CD4-positive, CD25-positive, alpha-beta regulatory T cell (primary cell): ENCODE measurements at regions not wholly inside any gene's neighbourhood (a gene's known extent, or its start where the extent isn't known, plus 50 kb on each side); places are given as distances from the start of the nearest gene placed in this dataset.

Experiments
- ATAC-seq, 2 donors: fragments of 150-1000 bp; cut with Tn5 transposase; one replicate each; pipeline ENCODE4 v1.10.0; 2021; ENCODE audit warnings: low read depth in 2 of 2, moderate number of reproducible peaks in 2 of 2, moderate library complexity in 1 of 2
- DNase-seq, 3 donors: peaks; one replicate each; pipeline versions ENCODE4 v3.0.0 to v3.0.0-alpha.2; 2012 to 2022; ENCODE audit warnings: mixed read lengths in 1 of 3
- H3K27ac ChIP-seq: one replicate; pipeline ENCODE4 v1.7.0; 2013; ENCODE audit warnings: mild to moderate bottlenecking, low read length; ENCODE audit not compliant: insufficient read depth, poor library complexity, severe bottlenecking
- H3K27me3 ChIP-seq: one replicate; pipeline ENCODE4 v1.7.0; 2013; ENCODE audit warnings: low read length; ENCODE audit not compliant: control insufficient read depth, insufficient read depth
- H3K36me3 ChIP-seq: one replicate; pipeline ENCODE4 v1.7.0; 2013; ENCODE audit warnings: mild to moderate bottlenecking, low read length, moderate library complexity; ENCODE audit not compliant: control insufficient read depth, insufficient read depth
- H3K4me1 ChIP-seq: 2 replicates; pipeline ENCODE4 v1.7.0; 2013; ENCODE audit warnings: mild to moderate bottlenecking, low read length; ENCODE audit not compliant: insufficient read depth, control insufficient read depth, poor library complexity, severe bottlenecking
- H3K4me3 ChIP-seq: one replicate; pipeline ENCODE4 v1.7.0; 2013; ENCODE audit warnings: low read depth, mild to moderate bottlenecking, low read length, moderate library complexity
- H3K9me3 ChIP-seq, 2 experiments: 1 replicate in 1 of 2; 2 replicates in 1 of 2; pipeline ENCODE4 v1.7.0; 2013; ENCODE audit warnings: low read length in 2 of 2, mild to moderate bottlenecking in 1 of 2, moderate library complexity in 1 of 2; ENCODE audit not compliant: control insufficient read depth in 2 of 2
- H3K27ac Mint-ChIP-seq, 3 donors: one replicate each; pipeline ENCODE4 v1.8.0; 2020 to 2022; ENCODE audit warnings: mild to moderate bottlenecking in 3 of 3, mixed read lengths in 3 of 3, moderate library complexity in 2 of 3
- H3K27me3 Mint-ChIP-seq: one replicate; pipeline ENCODE4 v1.8.0; 2022; ENCODE audit warnings: mild to moderate bottlenecking, mixed read lengths
- H3K36me3 Mint-ChIP-seq: one replicate; pipeline ENCODE4 v1.8.0; 2020; ENCODE audit warnings: mixed read lengths
- H3K4me1 Mint-ChIP-seq, 4 donors: one replicate each; pipeline ENCODE4 v1.8.0; 2020 to 2022; ENCODE audit warnings: mixed read lengths in 4 of 4, mild to moderate bottlenecking in 1 of 4
- H3K4me3 Mint-ChIP-seq, 4 donors: one replicate each; pipeline ENCODE4 v1.8.0; 2020 to 2022; ENCODE audit warnings: mild to moderate bottlenecking in 4 of 4, mixed read lengths in 4 of 4, moderate library complexity in 3 of 4
- H3K9me3 Mint-ChIP-seq, 7 donors: one replicate each; pipeline ENCODE4 v1.8.0; 2020 to 2022; ENCODE audit warnings: mixed read lengths in 7 of 7, mild to moderate bottlenecking in 3 of 7, moderate library complexity in 2 of 7

GRCh38 chr2:220202066-220202465 lies 574.6 kb downstream of the SLC4A3 start:
- H3K4me1 Mint-ChIP-seq = no peaks in the 10 kb centered on the region
- H3K36me3 Mint-ChIP-seq = no peaks in the 10 kb centered on the region

DNA sequence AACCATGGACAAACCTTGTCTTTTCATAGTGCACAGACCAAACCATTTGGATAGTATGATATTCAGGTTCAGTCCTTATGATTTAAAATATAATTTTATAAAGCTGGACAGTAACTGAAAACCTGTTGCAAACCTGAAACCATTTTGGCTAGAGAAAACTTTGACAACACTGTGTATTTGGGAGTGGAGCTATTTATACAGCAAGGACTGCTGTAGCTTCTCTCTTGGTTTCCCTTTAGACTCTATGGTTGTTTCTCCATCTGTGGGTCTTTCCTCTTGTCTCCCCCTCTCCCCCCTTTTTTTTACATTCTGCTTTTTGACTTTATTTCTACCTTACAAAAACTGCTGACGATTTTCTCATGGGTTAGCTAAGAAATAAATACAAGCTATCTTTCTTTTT lies 581.7 kb downstream of the SLC4A3 start:
- H3K4me1 Mint-ChIP-seq = no peaks in the 10 kb centered on the region
- Histone ChIP-seq H3K9me3 (no peaks in the 10 kb centered on the region), H3K4me3 (no peak overlapping the region), H3K4me1 (no peaks in the 10 kb centered on the region), H3K36me3 (no peaks in the 10 kb centered on the region), H3K27ac (no peak overlapping the region), H3K27me3 (no peaks in the 10 kb centered on the region)
- no peaks in the 10 kb centered on the region for H3K36me3 Mint-ChIP-seq
- H3K27me3 Mint-ChIP-seq = no peaks in the 10 kb centered on the region
- no peak for ATAC-seq
- peaks cover 0 to 5% (median 0%) of the 10 kb centered on the region in 7 donors for H3K9me3 Mint-ChIP-seq
- H3K4me3 Mint-ChIP-seq = no peak overlapping the region
- H3K27ac Mint-ChIP-seq = no peak overlapping the region
- no peak for DNase-seq

More at GRCh38 chr2:220202066-220202465, 574.6 kb downstream of the SLC4A3 start:
- no peak overlapping the region for H3K4me3 Mint-ChIP-seq
- no peak for DNase-seq
- no peak overlapping the region for H3K4me3 ChIP-seq
- H3K4me1 ChIP-seq = no peaks in the 10 kb centered on the region
- no peaks in the 10 kb centered on the region for H3K36me3 ChIP-seq
- H3K27ac ChIP-seq = no peak overlapping the region
- no peaks in the 10 kb centered on the region for H3K9me3 ChIP-seq
- H3K9me3 Mint-ChIP-seq = peaks cover 0 to 4% (median 0%) of the 10 kb centered on the region in 7 donors
- H3K27ac Mint-ChIP-seq = no peak overlapping the region
- no peaks in the 10 kb centered on the region for H3K27me3 ChIP-seq
- no peak for ATAC-seq
- no peaks in the 10 kb centered on the region for H3K27me3 Mint-ChIP-seq

DNA sequence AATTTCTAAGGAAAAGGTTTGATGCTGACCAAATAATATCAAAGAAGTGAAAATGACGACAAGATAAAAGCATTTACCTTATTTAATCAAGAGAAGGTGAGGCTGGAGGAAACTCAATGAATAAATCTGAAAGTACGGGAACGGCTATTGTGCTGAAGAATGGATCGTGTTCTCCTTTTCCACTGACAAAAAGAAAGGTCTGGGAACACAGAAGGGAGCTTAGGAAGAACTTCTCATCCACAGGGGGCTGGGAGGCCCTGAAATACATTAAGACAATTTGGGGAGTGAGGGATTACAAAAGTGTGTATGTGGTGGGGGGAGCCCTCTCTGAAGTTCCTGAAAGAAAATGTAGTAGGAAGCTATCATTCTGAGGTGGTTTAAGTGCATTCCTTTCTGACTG lies 582.3 kb downstream of the SLC4A3 start:
- H3K9me3 Mint-ChIP-seq = peaks cover 0 to 5% (median 2%) of the 10 kb centered on the region in 7 donors
- no peak for DNase-seq
- Histone ChIP-seq H3K36me3 (no peaks in the 10 kb centered on the region), H3K27me3 (no peaks in the 10 kb centered on the region), H3K4me1 (no peaks in the 10 kb centered on the region), H3K4me3 (no peak overlapping the region), H3K9me3 (no peaks in the 10 kb centered on the region), H3K27ac (no peak overlapping the region)
- no peaks in the 10 kb centered on the region for H3K27me3 Mint-ChIP-seq
- no peaks in the 10 kb centered on the region for H3K4me1 Mint-ChIP-seq
- ATAC-seq = no peak
- H3K36me3 Mint-ChIP-seq = no peaks in the 10 kb centered on the region
- no peak overlapping the region for H3K27ac Mint-ChIP-seq
- no peak overlapping the region for H3K4me3 Mint-ChIP-seq

DNA sequence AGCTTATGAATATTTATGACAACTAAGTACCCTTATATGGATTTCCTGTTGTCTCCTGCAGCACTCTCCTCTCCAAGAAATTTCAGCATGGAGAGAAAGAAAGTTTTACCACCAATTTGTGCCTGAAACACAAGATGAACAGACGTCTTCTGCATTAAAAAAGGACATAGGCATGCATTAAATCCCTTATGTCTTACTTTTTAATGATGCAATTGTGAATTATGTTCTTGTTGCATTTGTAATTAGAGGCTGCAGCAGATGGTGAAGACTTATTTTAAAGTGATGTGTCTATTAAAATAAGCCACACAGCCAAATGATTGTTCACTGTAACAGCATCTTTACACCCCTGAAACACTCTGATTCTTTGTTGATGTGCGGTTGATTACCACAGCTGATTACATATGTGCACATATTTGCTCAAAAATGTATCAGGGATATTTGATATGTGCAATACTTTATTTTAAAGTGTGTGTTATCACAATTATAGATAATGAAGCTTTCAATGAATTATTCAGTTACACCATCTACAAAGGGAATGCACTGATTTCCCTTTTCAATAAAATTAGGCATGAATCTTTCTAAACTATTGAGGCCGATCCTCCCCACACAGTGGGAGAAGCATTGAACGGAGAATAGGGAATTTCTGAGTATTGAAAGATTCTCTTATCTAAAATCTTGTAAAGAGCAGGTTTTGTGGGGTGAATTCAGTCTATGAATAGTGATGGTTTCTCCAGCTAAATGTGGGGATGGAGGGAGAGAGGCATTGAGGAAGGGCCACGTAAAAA lies 585.1 kb downstream of the SLC4A3 start:
- Mint-ChIP-seq H3K4me3 (no peak overlapping the region), H3K36me3 (no peaks in the 10 kb centered on the region), H3K27ac (no peak overlapping the region), H3K27me3 (no peaks in the 10 kb centered on the region), H3K4me1 (no peaks in the 10 kb centered on the region), H3K9me3 (peaks cover 0 to 5% (median 2%) of the 10 kb centered on the region in 7 donors)
- Histone ChIP-seq H3K4me3 (no peak overlapping the region), H3K4me1 (no peaks in the 10 kb centered on the region), H3K9me3 (no peaks in the 10 kb centered on the region), H3K27ac (no peak overlapping the region), H3K36me3 (no peaks in the 10 kb centered on the region), H3K27me3 (no peaks in the 10 kb centered on the region)
- ATAC-seq = no peak
- no peak for DNase-seq

- H3K4me3 ChIP-seq = no peak overlapping the region
- no peak overlapping the region for H3K27ac ChIP-seq
- no peaks in the 10 kb centered on the region for H3K27me3 ChIP-seq
- Mint-ChIP-seq H3K9me3 (peaks cover 0 to 2% (median 2%) of the 10 kb centered on the region in 7 donors), H3K27ac (no peak overlapping the region), H3K27me3 (no peaks in the 10 kb centered on the region), H3K4me1 (no peaks in the 10 kb centered on the region), H3K4me3 (no peak overlapping the region), H3K36me3 (no peaks in the 10 kb centered on the region)
- ATAC-seq = no peak
- H3K4me1 ChIP-seq = no peaks in the 10 kb centered on the region
- no peaks in the 10 kb centered on the region for H3K36me3 ChIP-seq
- H3K9me3 ChIP-seq = no peaks in the 10 kb centered on the region
- DNase-seq = no peak
These were observed 588.4 kb downstream of the SLC4A3 start for GRCh38 chr2:220215785-220216184.

DNA sequence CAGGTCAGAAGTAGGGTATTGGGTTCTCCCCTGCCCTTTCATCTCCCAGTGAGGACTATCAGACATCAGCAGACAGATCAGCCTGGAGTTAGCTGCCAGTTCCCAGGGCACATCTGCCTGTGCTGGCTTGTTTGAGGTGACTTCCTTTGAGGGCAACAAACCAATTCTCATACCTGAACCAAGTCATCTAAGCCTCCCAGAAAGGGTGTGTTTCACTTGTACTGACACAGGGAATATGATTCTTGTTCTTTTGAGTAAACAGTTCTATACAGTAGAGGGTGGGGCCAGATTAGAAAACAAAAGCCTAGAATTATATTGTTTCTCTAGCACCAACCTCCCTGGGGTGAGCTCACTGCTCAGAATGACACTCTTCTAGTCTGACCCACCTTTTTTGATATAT lies 591.9 kb downstream of the SLC4A3 start:
- Mint-ChIP-seq H3K4me3 (no peak overlapping the region), H3K36me3 (no peaks in the 10 kb centered on the region), H3K27ac (no peak overlapping the region), H3K9me3 (peaks cover 0 to 5% (median 1%) of the 10 kb centered on the region in 7 donors), H3K4me1 (no peaks in the 10 kb centered on the region), H3K27me3 (no peaks in the 10 kb centered on the region)
- H3K36me3 ChIP-seq = no peaks in the 10 kb centered on the region
- ATAC-seq = no peak
- no peak for DNase-seq
- H3K27ac ChIP-seq = no peak overlapping the region
- H3K9me3 ChIP-seq = no peaks in the 10 kb centered on the region
- no peaks in the 10 kb centered on the region for H3K4me1 ChIP-seq
- no peak overlapping the region for H3K4me3 ChIP-seq
- no peaks in the 10 kb centered on the region for H3K27me3 ChIP-seq

DNA sequence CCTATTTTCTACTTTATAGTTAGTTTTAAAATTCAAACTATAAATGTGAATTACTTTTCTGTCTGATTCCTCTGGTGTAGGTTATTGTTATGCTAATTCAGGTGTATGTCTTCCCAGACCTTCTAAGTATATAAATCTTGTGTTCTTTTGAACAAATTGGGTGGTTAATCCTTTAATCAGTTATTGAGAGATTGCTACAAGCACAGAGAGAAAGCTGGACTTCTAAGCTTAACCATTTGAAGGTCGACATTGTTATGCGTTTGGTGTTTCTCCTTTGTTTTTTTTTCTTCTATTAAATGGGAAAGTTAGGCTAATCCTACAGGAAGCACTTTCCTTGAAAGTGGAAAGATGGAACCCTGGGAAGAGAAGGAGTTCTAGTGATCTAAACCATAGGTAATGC lies 592.6 kb downstream of the SLC4A3 start:
- Mint-ChIP-seq H3K9me3 (peaks cover 0 to 5% (median 1%) of the 10 kb centered on the region in 7 donors), H3K4me1 (no peaks in the 10 kb centered on the region), H3K36me3 (no peaks in the 10 kb centered on the region), H3K27ac (no peak overlapping the region), H3K27me3 (no peaks in the 10 kb centered on the region), H3K4me3 (no peak overlapping the region)
- no peak for ATAC-seq
- no peaks in the 10 kb centered on the region for H3K36me3 ChIP-seq
- H3K4me3 ChIP-seq = no peak overlapping the region
- no peak overlapping the region for H3K27ac ChIP-seq
- no peaks in the 10 kb centered on the region for H3K4me1 ChIP-seq
- H3K27me3 ChIP-seq = no peaks in the 10 kb centered on the region
- DNase-seq = no peak
- H3K9me3 ChIP-seq = no peaks in the 10 kb centered on the region

DNA sequence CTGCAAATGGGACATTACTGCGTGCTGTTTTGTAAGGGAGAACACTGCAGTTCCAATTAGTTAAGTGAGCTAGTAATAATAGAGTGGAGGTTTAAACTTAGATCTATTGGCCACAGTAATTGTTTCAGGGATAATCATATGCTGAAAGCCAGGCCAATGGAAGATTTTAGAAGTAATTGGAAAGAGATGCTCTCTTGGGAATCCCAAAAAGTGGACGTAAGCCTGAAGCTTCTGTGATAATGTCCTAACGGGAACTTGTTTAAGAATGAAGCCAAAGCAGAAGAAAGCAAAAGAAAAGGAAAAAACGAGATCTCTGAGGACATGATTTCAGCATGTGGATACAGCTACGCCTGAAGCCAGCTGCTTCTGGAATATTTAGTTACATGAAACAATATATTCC lies 594.6 kb downstream of the SLC4A3 start:
- H3K4me3 Mint-ChIP-seq = no peak overlapping the region
- no peak overlapping the region for H3K4me3 ChIP-seq
- no peaks in the 10 kb centered on the region for H3K36me3 ChIP-seq
- H3K4me1 ChIP-seq = no peaks in the 10 kb centered on the region
- ATAC-seq (no peak), DNase-seq (no peak)
- H3K9me3 ChIP-seq = no peaks in the 10 kb centered on the region
- no peak overlapping the region for H3K27ac ChIP-seq
- no peaks in the 10 kb centered on the region for H3K27me3 Mint-ChIP-seq
- H3K27ac Mint-ChIP-seq = no peak overlapping the region
- H3K4me1 Mint-ChIP-seq = no peaks in the 10 kb centered on the region
- peaks cover 0 to 5% (median 1%) of the 10 kb centered on the region in 7 donors for H3K9me3 Mint-ChIP-seq
- no peaks in the 10 kb centered on the region for H3K27me3 ChIP-seq
- H3K36me3 Mint-ChIP-seq = no peaks in the 10 kb centered on the region
